ENCODE measurements at regions not wholly inside any gene's neighbourhood (a gene's known extent, or its start where the extent isn't known, plus 50 kb on each side); places are given as distances from the start of the nearest gene placed in this dataset.
"Not testable (repeated sequence)": the region's sequence is repeated elsewhere in the genome, so short reads cannot be mapped to it uniquely, and the experiment has no call there.

GRCh38 chrX:821327-822107, 190.9 kb downstream of the SHOX start:
- Histone ChIP-seq H3K4me3 (ENCODE audit: low read length) (no peak overlapping the region), H3K9me3 (ENCODE audit: control insufficient read depth, insufficient read depth, low read length) (no peaks in the 10 kb centered on the region), H3K4me1 (ENCODE audit: control insufficient read depth, low read length) (no peaks in the 10 kb centered on the region), H4K20me1 (ENCODE audit: control insufficient read depth, insufficient read depth, low read depth, low read length) (no peaks in the 10 kb centered on the region), H3K4me2 (ENCODE audit: low read length) (no peak overlapping the region), H3K27ac (ENCODE audit: low read depth, low read length) (no peak overlapping the region), H3K9me2 (replicated peaks; ENCODE audit: control insufficient read depth, low read length) (no peaks in the 10 kb centered on the region), H3K36me3 (ENCODE audit: control insufficient read depth, low read length) (no peaks in the 10 kb centered on the region), H3K27me3 (ENCODE audit: control insufficient read depth, low read length) (no peaks in the 10 kb centered on the region), H3F3A (ENCODE audit: control insufficient read depth, insufficient read depth) (no peaks in the 10 kb centered on the region), H3K79me2 (ENCODE audit: control insufficient read depth, low read length) (no peaks in the 10 kb centered on the region)
- TF ChIP-seq CTCF (IDR thresholded peaks at IDR 0.05; ENCODE audit: low read depth, low read length, poor library complexity, severe bottlenecking) (no peak), EZH2phosphoT487 (IDR thresholded peaks at IDR 0.05; ENCODE audit: borderline replicate concordance, low read length) (no peak)

GRCh38 chrX:819684-820083, 189.1 kb downstream of the SHOX start:
- Histone ChIP-seq H4K20me1 (ENCODE audit: control insufficient read depth, insufficient read depth, low read depth, low read length) (no peaks in the 10 kb centered on the region), H3K36me3 (ENCODE audit: control insufficient read depth, low read length) (no peaks in the 10 kb centered on the region), H3K9me2 (replicated peaks; ENCODE audit: control insufficient read depth, low read length) (no peaks in the 10 kb centered on the region), H3F3A (ENCODE audit: control insufficient read depth, insufficient read depth) (no peaks in the 10 kb centered on the region), H3K4me2 (ENCODE audit: low read length) (no peak overlapping the region), H3K27me3 (ENCODE audit: control insufficient read depth, low read length) (no peaks in the 10 kb centered on the region), H3K4me1 (ENCODE audit: control insufficient read depth, low read length) (no peaks in the 10 kb centered on the region), H3K79me2 (ENCODE audit: control insufficient read depth, low read length) (no peaks in the 10 kb centered on the region), H3K4me3 (ENCODE audit: low read length) (no peak overlapping the region), H3K27ac (ENCODE audit: low read depth, low read length) (no peak overlapping the region), H3K9me3 (ENCODE audit: control insufficient read depth, insufficient read depth, low read length) (no peaks in the 10 kb centered on the region)
- TF ChIP-seq CTCF (IDR thresholded peaks at IDR 0.05; ENCODE audit: low read depth, low read length, poor library complexity, severe bottlenecking) (no peak), EZH2phosphoT487 (IDR thresholded peaks at IDR 0.05; ENCODE audit: borderline replicate concordance, low read length) (no peak)

GRCh38 chrX:817759-818300, 187.2 kb downstream of the SHOX start:
- H3F3A ChIP-seq (ENCODE audit: control insufficient read depth, insufficient read depth) = no peaks in the 10 kb centered on the region
- H3K79me2 ChIP-seq (ENCODE audit: control insufficient read depth, low read length) = no peaks in the 10 kb centered on the region
- H3K9me2 ChIP-seq (replicated peaks; ENCODE audit: control insufficient read depth, low read length) = no peaks in the 10 kb centered on the region
- H3K4me2 ChIP-seq (ENCODE audit: low read length) = no peak overlapping the region
- H3K4me3 ChIP-seq (ENCODE audit: low read length) = no peak overlapping the region
- TF ChIP-seq CTCF (IDR thresholded peaks at IDR 0.05; ENCODE audit: low read depth, low read length, poor library complexity, severe bottlenecking) (no peak), EZH2phosphoT487 (IDR thresholded peaks at IDR 0.05; ENCODE audit: borderline replicate concordance, low read length) (no peak)
- H3K27ac ChIP-seq (ENCODE audit: low read depth, low read length) = no peak overlapping the region
- H3K4me1 ChIP-seq (ENCODE audit: control insufficient read depth, low read length) = no peaks in the 10 kb centered on the region
- H3K36me3 ChIP-seq (ENCODE audit: control insufficient read depth, low read length) = no peaks in the 10 kb centered on the region
- H3K9me3 ChIP-seq (ENCODE audit: control insufficient read depth, insufficient read depth, low read length) = no peaks in the 10 kb centered on the region
- no peaks in the 10 kb centered on the region for H4K20me1 ChIP-seq (ENCODE audit: control insufficient read depth, insufficient read depth, low read depth, low read length)
- no peaks in the 10 kb centered on the region for H3K27me3 ChIP-seq (ENCODE audit: control insufficient read depth, low read length)

- not testable (repeated sequence) for H3K79me2 ChIP-seq (ENCODE audit: control insufficient read depth, low read length); H3K4me3 ChIP-seq (ENCODE audit: low read length); H3K4me1 ChIP-seq (ENCODE audit: control insufficient read depth, low read length); H3K9me2 ChIP-seq (replicated peaks; ENCODE audit: control insufficient read depth, low read length); H3F3A ChIP-seq (ENCODE audit: control insufficient read depth, insufficient read depth); H4K20me1 ChIP-seq (ENCODE audit: control insufficient read depth, insufficient read depth, low read depth, low read length); H3K4me2 ChIP-seq (ENCODE audit: low read length); H3K36me3 ChIP-seq (ENCODE audit: control insufficient read depth, low read length); H3K27ac ChIP-seq (ENCODE audit: low read depth, low read length); H3K9me3 ChIP-seq (ENCODE audit: control insufficient read depth, insufficient read depth, low read length); H3K27me3 ChIP-seq (ENCODE audit: control insufficient read depth, low read length)
These were observed 186.6 kb downstream of the SHOX start for GRCh38 chrX:817147-817546.

All from DOHH2 (cell line).